OCI-LY7 (cell line): ENCODE measurements at regions not wholly inside any gene's neighbourhood (a gene's known extent, or its start where the extent isn't known, plus 50 kb on each side); places are given as distances from the start of the nearest gene placed in this dataset.

ENCODE experiments used
- BruUV-seq: library from RNA; stranded (reverse); fragments of 400-500 nt; replicated peaks from 2 replicates; lab custom pipeline; 2021; lab: Mats Ljungman, UMichigan
- CTCF ChIA-PET: fragments of 300-600 bp; sonication (Branson Sonifier 250); formaldehyde crosslinking; loops from one replicate; lab custom pipeline; 2022; ENCODE audit warnings: antibody characterized with exemption; ENCODE audit not compliant: unreplicated experiment; lab: Charles Lee
- POLR2A ChIA-PET: fragments of 300-600 bp; sonication (Branson Sonifier 250); formaldehyde crosslinking; loops from one replicate; lab custom pipeline; 2022; ENCODE audit warnings: antibody characterized with exemption; lab: Charles Lee
- DNase-seq: peaks from one replicate; pipeline ENCODE4 v3.0.0-alpha.2; 2015; ENCODE audit warnings: low spot score
- H2AFZ ChIP-seq: fragments of 200-600 bp; sonication (generic), shearing (Covaris generic); 2 replicates; pipeline ENCODE4 v1.6.1; 2014; ENCODE audit warnings: mild to moderate bottlenecking, antibody characterized with exemption, low read length, moderate library complexity
- H3K27ac ChIP-seq: fragments of 200-600 bp; sonication (generic); 2 replicates; pipeline ENCODE4 v1.5.1; 2014; ENCODE audit warnings: mixed run types, low read depth, mild to moderate bottlenecking, moderate library complexity, low read length, inconsistent platforms; ENCODE audit not compliant: poor library complexity, severe bottlenecking
- H3K36me3 ChIP-seq: fragments of 200-600 bp; sonication (generic); 2 replicates; pipeline ENCODE4 v1.6.1; 2014; ENCODE audit warnings: mild to moderate bottlenecking, antibody characterized with exemption, low read length, moderate library complexity, mixed read lengths; ENCODE audit not compliant: insufficient read depth
- H3K4me1 ChIP-seq: fragments of 200-600 bp; sonication (generic); 2 replicates; pipeline ENCODE4 v1.5.1; 2014; ENCODE audit warnings: mild to moderate bottlenecking, low read length; ENCODE audit not compliant: insufficient read depth, poor library complexity, severe bottlenecking
- H3K4me2 ChIP-seq: fragments of 200-600 bp; sonication (generic); 2 replicates; pipeline ENCODE4 v1.6.1; 2014; ENCODE audit warnings: mild to moderate bottlenecking, low read length
- H3K4me3 ChIP-seq: fragments of 200-600 bp; sonication (generic); 2 replicates; pipeline ENCODE4 v1.5.1; 2014; ENCODE audit warnings: mild to moderate bottlenecking, low read depth, low read length; ENCODE audit not compliant: poor library complexity, severe bottlenecking
- H3K79me2 ChIP-seq: fragments of 200-600 bp; sonication (generic); 2 replicates; pipeline ENCODE4 v1.6.1; 2016; ENCODE audit warnings: low read depth, mild to moderate bottlenecking, low read length, moderate library complexity, mixed read lengths; ENCODE audit not compliant: insufficient read depth
- H3K9me2 ChIP-seq: fragments of 200-600 bp; sonication (generic); 2 replicates; pipeline ENCODE4 v1.6.1; 2016; ENCODE audit warnings: mild to moderate bottlenecking, low read length, mixed read lengths; ENCODE audit not compliant: insufficient read depth
- H3K9me3 ChIP-seq: fragments of 200-600 bp; sonication (generic); 2 replicates; pipeline ENCODE4 v1.6.1; 2014; ENCODE audit warnings: mild to moderate bottlenecking, mixed run types, low read length, mixed read lengths
- H4K20me1 ChIP-seq: fragments of 200-600 bp; sonication (generic); 2 replicates; pipeline ENCODE4 v1.6.1; 2014; ENCODE audit warnings: mild to moderate bottlenecking, antibody characterized with exemption, low read length, moderate library complexity, mixed read lengths; ENCODE audit not compliant: insufficient read depth
- CTCF ChIP-seq: fragments of 200-600 bp; sonication (generic); conservative IDR thresholded peaks from 2 replicates; pipeline ENCODE4 v1.5.1; 2014; ENCODE audit warnings: mild to moderate bottlenecking, antibody characterized with exemption, low read length, moderate library complexity, mixed read lengths
- EZH2phosphoT487 ChIP-seq: fragments of 200-600 bp; sonication (generic); IDR thresholded peaks from 2 replicates; pipeline ENCODE4 v1.6.1; 2018; ENCODE audit warnings: low read depth, borderline replicate concordance, mild to moderate bottlenecking, mixed run types, antibody characterized with exemption, low read length, moderate library complexity, mixed read lengths
- intact Hi-C: fragments of 100-400 bp; cut with micrococcal nuclease; formaldehyde crosslinking; loops from one replicate; pipeline ENCODE4 v1.10.0; 2022; ENCODE audit not compliant: unreplicated experiment

GRCh38 chr7:126083014-126083413, 1153.4 kb upstream of the POT1 start:
- intact Hi-C loops = no loop called here
- no peak overlapping the region for H2AFZ ChIP-seq

GRCh38 chr7:126079581-126079980, 1150.0 kb upstream of the POT1 start:
- TF ChIP-seq EZH2phosphoT487 (no peak), CTCF (no peak)
- H2AFZ ChIP-seq = no peak overlapping the region
- BruUV-seq = no TSS peak
- H4K20me1 ChIP-seq = no peaks in the 10 kb centered on the region
- H3K9me2 ChIP-seq = no peaks in the 10 kb centered on the region
- ChIA-PET CTCF (no interaction called here), POLR2A (interaction anchor here (0.6 to 0.9 kb wide), 3 partner anchors 43 to 268 kb away, joined by 3 read pairs; no protein-coding TSS in a partner anchor)
- no peak for DNase-seq
- H3K79me2 ChIP-seq = no peaks in the 10 kb centered on the region
- no peaks in the 10 kb centered on the region for H3K4me1 ChIP-seq
- H3K36me3 ChIP-seq = no peaks in the 10 kb centered on the region
- intact Hi-C loops = no loop called here
- H3K4me3 ChIP-seq = no peak overlapping the region
- no peak overlapping the region for H3K4me2 ChIP-seq
- no peak overlapping the region for H3K27ac ChIP-seq
- H3K9me3 ChIP-seq = no peaks in the 10 kb centered on the region

More at GRCh38 chr7:126083014-126083413, 1153.4 kb upstream of the POT1 start:
- BruUV-seq = no TSS peak
- DNase-seq = no peak
- no peak overlapping the region for H3K4me3 ChIP-seq
- H3K27ac ChIP-seq = no peak overlapping the region
- H3K79me2 ChIP-seq = no peaks in the 10 kb centered on the region
- H3K36me3 ChIP-seq = no peaks in the 10 kb centered on the region
- H4K20me1 ChIP-seq = no peaks in the 10 kb centered on the region
- CTCF ChIA-PET = no interaction called here
- H3K9me3 ChIP-seq = 0 out of 2 replicates have a peak, but pooled peaks cover 5% of the 10 kb centered on the region
- POLR2A ChIA-PET = no interaction called here
- H3K9me2 ChIP-seq = no peaks in the 10 kb centered on the region
- H3K4me1 ChIP-seq = no peaks in the 10 kb centered on the region
- TF ChIP-seq CTCF (no peak), EZH2phosphoT487 (no peak)
- H3K4me2 ChIP-seq = no peak overlapping the region

- Histone ChIP-seq H4K20me1 (no peaks in the 10 kb centered on the region), H2AFZ (no peak overlapping the region), H3K79me2 (no peaks in the 10 kb centered on the region), H3K4me2 (no peak overlapping the region), H3K4me3 (no peak overlapping the region), H3K9me3 (no peaks in the 10 kb centered on the region), H3K27ac (no peak overlapping the region), H3K4me1 (no peaks in the 10 kb centered on the region), H3K9me2 (no peaks in the 10 kb centered on the region), H3K36me3 (no peaks in the 10 kb centered on the region)
- ChIA-PET CTCF (no interaction called here), POLR2A (no interaction called here)
- intact Hi-C loops = no loop called here
- no peak for DNase-seq
- TF ChIP-seq EZH2phosphoT487 = no peak
- TF ChIP-seq CTCF = no peak
- no TSS peak for BruUV-seq
These were observed 1149.5 kb upstream of the POT1 start for GRCh38 chr7:126079151-126079550.
